Loucy (cell line): ENCODE measurements at regions not wholly inside any gene's neighbourhood (a gene's known extent, or its start where the extent isn't known, plus 50 kb on each side); places are given as distances from the start of the nearest gene placed in this dataset.

Source experiments
- EZH2phosphoT487 ChIP-seq: fragments of 200-600 bp; IDR thresholded peaks from 2 replicates; pipeline ENCODE4 v1.6.1; 2018; ENCODE audit warnings: antibody characterized with exemption, mild to moderate bottlenecking, moderate library complexity, borderline replicate concordance
- TF ChIP-seq, protein P1 (sequence below): fragments of 200-600 bp; sonication (generic); conservative IDR thresholded peaks from 2 replicates; pipeline ENCODE4 v1.5.1; 2014; ENCODE audit warnings: mild to moderate bottlenecking, antibody characterized with exemption, low read length

DNA sequence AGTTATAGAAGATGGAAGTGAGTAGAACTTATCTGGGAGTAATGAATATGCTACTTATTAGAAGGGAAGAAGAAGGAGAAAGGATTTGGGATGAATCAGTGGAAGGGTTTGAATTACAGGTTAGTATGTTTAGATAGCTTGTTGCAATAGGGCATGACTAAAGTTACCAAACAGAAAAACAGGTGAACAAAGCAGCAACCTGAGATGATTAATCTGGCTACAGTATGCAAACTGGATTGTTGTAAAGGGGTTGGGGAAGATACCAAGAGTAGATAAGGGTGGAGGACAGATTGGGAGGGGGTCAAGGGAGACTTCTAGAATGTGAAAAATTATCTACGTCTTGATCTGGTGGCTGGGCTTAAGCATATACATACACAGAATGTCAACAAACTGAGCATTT lies 73.4 kb upstream of the CLEC14A start:
- TF ChIP-seq, protein P1, sequence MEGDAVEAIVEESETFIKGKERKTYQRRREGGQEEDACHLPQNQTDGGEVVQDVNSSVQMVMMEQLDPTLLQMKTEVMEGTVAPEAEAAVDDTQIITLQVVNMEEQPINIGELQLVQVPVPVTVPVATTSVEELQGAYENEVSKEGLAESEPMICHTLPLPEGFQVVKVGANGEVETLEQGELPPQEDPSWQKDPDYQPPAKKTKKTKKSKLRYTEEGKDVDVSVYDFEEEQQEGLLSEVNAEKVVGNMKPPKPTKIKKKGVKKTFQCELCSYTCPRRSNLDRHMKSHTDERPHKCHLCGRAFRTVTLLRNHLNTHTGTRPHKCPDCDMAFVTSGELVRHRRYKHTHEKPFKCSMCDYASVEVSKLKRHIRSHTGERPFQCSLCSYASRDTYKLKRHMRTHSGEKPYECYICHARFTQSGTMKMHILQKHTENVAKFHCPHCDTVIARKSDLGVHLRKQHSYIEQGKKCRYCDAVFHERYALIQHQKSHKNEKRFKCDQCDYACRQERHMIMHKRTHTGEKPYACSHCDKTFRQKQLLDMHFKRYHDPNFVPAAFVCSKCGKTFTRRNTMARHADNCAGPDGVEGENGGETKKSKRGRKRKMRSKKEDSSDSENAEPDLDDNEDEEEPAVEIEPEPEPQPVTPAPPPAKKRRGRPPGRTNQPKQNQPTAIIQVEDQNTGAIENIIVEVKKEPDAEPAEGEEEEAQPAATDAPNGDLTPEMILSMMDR = no peak
- no peak for TF ChIP-seq EZH2phosphoT487
